ENCODE measurements at regions not wholly inside any gene's neighbourhood (a gene's known extent, or its start where the extent isn't known, plus 50 kb on each side); places are given as distances from the start of the nearest gene placed in this dataset.
"Not testable (repeated sequence)": the region's sequence is repeated elsewhere in the genome, so short reads cannot be mapped to it uniquely, and the experiment has no call there.

DNA sequence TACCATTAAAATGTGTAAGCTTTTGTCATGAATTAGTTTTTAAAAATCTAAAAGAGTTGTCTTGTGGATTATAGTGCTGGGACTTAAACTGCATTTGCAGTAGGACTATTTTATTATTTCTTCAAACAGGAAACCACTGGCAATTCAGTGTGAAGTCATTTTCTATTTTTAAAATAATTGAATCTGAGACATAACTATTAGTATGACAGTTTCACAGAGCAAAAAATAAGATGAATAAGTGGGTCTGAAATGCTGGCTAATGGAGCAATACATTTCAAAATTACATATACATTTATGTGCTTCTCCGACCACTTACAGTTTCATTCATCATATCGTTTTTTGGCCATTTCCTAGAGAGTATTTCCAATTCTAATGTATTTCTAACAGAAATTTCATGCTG lies 75.3 kb upstream of the RAPGEF2 start:
- Histone ChIP-seq H3K9ac (ENCODE audit: low read depth in 1 of 3, low read length in 3 of 3) (peak overlapping the region in 1 of 3 donors; percentile 17), H3K4me3 (ENCODE audit: low read length in 3 of 3) (no peak overlapping the region), H3K36me3 (ENCODE audit: control insufficient read depth in 3 of 3, insufficient read depth in 3 of 3, low read length in 3 of 3) (no peaks in the 10 kb centered on the region), H3K4me1 (ENCODE audit: control insufficient read depth in 3 of 3, insufficient read depth in 3 of 3, low read length in 3 of 3) (no peaks in the 10 kb centered on the region), H3K27me3 (ENCODE audit: control insufficient read depth in 3 of 3, insufficient read depth in 3 of 3, low read length in 3 of 3) (no peaks in the 10 kb centered on the region), H3K9me3 (ENCODE audit: control insufficient read depth in 3 of 3, low read length in 3 of 3) (no peaks in the 10 kb centered on the region), H3K27ac (ENCODE audit: low read depth, low read length) (no peak overlapping the region)

DNA sequence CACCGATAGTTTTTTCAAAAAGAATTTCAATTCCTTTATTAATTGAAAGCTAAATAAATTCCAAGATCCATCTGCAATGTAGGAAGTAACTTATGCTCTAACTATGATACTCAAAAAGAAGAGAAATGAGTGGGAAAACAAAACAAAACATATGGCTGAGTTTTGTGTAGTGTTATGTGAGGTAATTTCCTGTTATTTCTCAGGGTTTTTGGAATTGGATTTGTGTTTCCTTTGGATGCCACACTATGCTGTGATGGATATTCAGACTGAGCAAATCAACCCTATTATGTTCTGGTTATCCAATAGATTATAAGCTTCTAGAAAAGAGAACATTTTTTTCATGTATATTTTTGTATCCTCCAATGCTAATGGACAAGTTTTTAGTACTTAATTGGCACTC lies 73.4 kb upstream of the RAPGEF2 start:
- no peak overlapping the region for H3K4me3 ChIP-seq (ENCODE audit: low read length in 3 of 3)
- no peaks in the 10 kb centered on the region for H3K9me3 ChIP-seq (ENCODE audit: control insufficient read depth in 3 of 3, low read length in 3 of 3)
- no peak overlapping the region for H3K27ac ChIP-seq (ENCODE audit: low read depth, low read length)
- no peaks in the 10 kb centered on the region for H3K4me1 ChIP-seq (ENCODE audit: control insufficient read depth in 3 of 3, insufficient read depth in 3 of 3, low read length in 3 of 3)
- H3K27me3 ChIP-seq (ENCODE audit: control insufficient read depth in 3 of 3, insufficient read depth in 3 of 3, low read length in 3 of 3), result no peaks in the 10 kb centered on the region
- H3K36me3 ChIP-seq (ENCODE audit: control insufficient read depth in 3 of 3, insufficient read depth in 3 of 3, low read length in 3 of 3), result no peaks in the 10 kb centered on the region
- no peak overlapping the region for H3K9ac ChIP-seq (ENCODE audit: low read depth in 1 of 3, low read length in 3 of 3)

DNA sequence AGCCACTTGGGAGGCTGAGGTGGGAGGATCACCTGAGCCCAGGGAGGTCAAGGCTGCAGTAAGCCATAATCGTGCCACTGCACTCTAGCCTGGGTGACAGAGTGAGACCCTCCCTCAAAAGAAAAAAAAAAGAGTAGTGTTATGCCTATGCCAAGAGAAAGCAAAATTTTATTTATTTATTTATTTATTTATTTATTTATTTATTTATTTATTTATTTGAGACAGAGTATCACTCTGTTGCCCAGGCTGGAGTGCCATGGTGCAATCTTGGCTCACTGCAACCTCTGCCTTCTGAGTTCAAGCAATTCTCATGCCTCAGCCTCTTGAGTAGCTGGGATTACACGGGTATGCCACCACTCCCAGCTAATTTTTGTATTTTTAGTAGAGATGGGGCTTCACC lies 72.6 kb upstream of the RAPGEF2 start:
- not testable (repeated sequence) for H3K27ac ChIP-seq (ENCODE audit: low read depth, low read length); H3K9me3 ChIP-seq (ENCODE audit: control insufficient read depth in 3 of 3, low read length in 3 of 3); H3K36me3 ChIP-seq (ENCODE audit: control insufficient read depth in 3 of 3, insufficient read depth in 3 of 3, low read length in 3 of 3); H3K9ac ChIP-seq (ENCODE audit: low read depth in 1 of 3, low read length in 3 of 3); H3K27me3 ChIP-seq (ENCODE audit: control insufficient read depth in 3 of 3, insufficient read depth in 3 of 3, low read length in 3 of 3); H3K4me1 ChIP-seq (ENCODE audit: control insufficient read depth in 3 of 3, insufficient read depth in 3 of 3, low read length in 3 of 3); H3K4me3 ChIP-seq (ENCODE audit: low read length in 3 of 3)

DNA sequence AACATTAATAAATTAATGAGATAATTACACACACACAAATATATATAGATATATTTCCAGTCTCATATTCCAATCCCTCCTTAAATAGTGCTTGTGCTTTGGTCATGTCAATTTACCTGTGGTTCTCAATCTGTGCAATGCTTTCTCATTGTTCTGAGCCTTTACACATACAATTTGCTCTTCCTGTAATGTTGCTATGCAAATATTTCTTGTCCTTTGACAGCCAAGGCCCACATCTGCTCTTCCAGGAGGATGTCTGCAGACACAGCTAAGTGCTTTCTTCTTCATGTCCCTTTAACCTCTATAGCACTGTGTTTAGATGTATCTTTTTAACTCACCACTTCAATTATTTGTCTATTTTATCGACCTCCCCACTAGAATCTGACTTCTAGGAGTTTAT lies 67.3 kb upstream of the RAPGEF2 start:
- no peaks in the 10 kb centered on the region for H3K9me3 ChIP-seq (ENCODE audit: control insufficient read depth in 3 of 3, low read length in 3 of 3)
- no peak overlapping the region for H3K9ac ChIP-seq (ENCODE audit: low read depth in 1 of 3, low read length in 3 of 3)
- no peaks in the 10 kb centered on the region for H3K27me3 ChIP-seq (ENCODE audit: control insufficient read depth in 3 of 3, insufficient read depth in 3 of 3, low read length in 3 of 3)
- H3K27ac ChIP-seq (ENCODE audit: low read depth, low read length), result no peak overlapping the region
- no peaks in the 10 kb centered on the region for H3K36me3 ChIP-seq (ENCODE audit: control insufficient read depth in 3 of 3, insufficient read depth in 3 of 3, low read length in 3 of 3)
- H3K4me3 ChIP-seq (ENCODE audit: low read length in 3 of 3), result no peak overlapping the region
- H3K4me1 ChIP-seq (ENCODE audit: control insufficient read depth in 3 of 3, insufficient read depth in 3 of 3, low read length in 3 of 3), result no peaks in the 10 kb centered on the region

DNA sequence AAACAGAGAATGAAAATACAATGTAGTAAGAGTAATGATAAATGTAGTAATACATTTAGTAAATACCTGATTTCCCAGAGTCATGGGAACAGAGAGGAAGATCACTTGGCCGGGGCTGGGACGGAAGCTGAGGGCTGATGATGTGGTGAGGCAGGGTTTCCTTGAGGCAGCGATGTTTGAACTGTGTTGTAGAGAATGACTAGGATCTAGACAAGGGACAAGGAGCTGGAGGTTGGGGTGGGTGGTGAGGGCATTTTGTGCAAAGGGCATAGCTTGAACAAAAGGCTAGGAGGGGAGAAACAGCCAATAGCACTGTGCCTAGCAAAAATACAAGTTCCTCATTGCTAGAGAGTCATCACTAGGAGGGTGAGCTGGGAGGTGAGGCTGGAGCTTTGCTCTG lies 64.3 kb upstream of the RAPGEF2 start:
- no peak overlapping the region for H3K27ac ChIP-seq (ENCODE audit: low read depth, low read length)
- H3K27me3 ChIP-seq (ENCODE audit: control insufficient read depth in 3 of 3, insufficient read depth in 3 of 3, low read length in 3 of 3), result no peaks in the 10 kb centered on the region
- no peaks in the 10 kb centered on the region for H3K36me3 ChIP-seq (ENCODE audit: control insufficient read depth in 3 of 3, insufficient read depth in 3 of 3, low read length in 3 of 3)
- H3K9ac ChIP-seq (ENCODE audit: low read depth in 1 of 3, low read length in 3 of 3), result no peak overlapping the region
- no peaks in the 10 kb centered on the region for H3K4me1 ChIP-seq (ENCODE audit: control insufficient read depth in 3 of 3, insufficient read depth in 3 of 3, low read length in 3 of 3)
- H3K9me3 ChIP-seq (ENCODE audit: control insufficient read depth in 3 of 3, low read length in 3 of 3), result no peaks in the 10 kb centered on the region
- no peak overlapping the region for H3K4me3 ChIP-seq (ENCODE audit: low read length in 3 of 3)

DNA sequence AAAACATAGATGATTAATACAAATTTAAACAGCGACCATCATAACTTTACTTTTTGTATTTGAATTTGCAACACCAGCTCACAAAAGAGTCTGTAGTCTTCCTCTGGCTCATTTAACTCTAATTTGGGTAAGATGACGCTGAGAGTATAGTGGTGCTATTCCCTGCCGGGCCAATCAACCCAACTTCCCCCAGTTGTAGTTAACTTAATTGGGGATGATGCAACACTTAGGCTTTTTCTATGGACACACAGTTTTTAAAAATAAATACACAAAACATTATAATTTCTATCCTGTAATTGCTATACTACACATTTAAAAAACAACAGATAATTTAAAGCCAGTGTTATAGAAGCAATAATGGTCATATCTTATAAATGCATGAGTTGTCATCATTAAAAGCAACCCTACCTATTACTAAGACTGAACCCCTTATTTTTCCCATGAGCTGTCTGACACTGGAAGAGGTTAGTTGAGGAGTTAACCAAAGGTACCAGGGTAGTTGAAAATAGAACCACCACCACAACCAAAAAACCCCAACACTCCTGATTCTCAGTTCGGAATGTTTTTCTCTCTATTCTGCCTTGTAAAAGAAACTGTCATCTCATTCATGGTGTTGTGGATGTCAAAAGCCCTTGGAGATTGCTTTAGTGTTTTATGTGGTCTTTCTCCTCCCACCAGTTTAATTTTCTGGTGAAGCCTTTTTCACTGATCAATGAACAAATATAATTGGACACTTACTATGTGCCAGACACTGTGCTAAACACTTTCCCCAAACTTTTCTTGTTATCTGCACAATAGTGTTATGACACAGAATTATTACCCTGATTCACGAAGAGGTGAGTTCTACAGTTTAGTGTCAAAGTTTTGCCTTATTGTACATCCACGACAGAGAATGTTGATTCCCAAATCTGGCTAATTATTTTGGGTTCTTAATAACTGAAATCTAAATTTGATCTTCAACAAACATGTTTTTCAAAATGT lies 61.5 kb upstream of the RAPGEF2 start:
- no peak overlapping the region for H3K9ac ChIP-seq (ENCODE audit: low read depth in 1 of 3, low read length in 3 of 3)
- H3K4me3 ChIP-seq (ENCODE audit: low read length in 3 of 3), result no peak overlapping the region
- H3K27me3 ChIP-seq (ENCODE audit: control insufficient read depth in 3 of 3, insufficient read depth in 3 of 3, low read length in 3 of 3), result no peaks in the 10 kb centered on the region
- no peaks in the 10 kb centered on the region for H3K4me1 ChIP-seq (ENCODE audit: control insufficient read depth in 3 of 3, insufficient read depth in 3 of 3, low read length in 3 of 3)
- H3K9me3 ChIP-seq (ENCODE audit: control insufficient read depth in 3 of 3, low read length in 3 of 3), result no peaks in the 10 kb centered on the region
- no peak overlapping the region for H3K27ac ChIP-seq (ENCODE audit: low read depth, low read length)
- no peaks in the 10 kb centered on the region for H3K36me3 ChIP-seq (ENCODE audit: control insufficient read depth in 3 of 3, insufficient read depth in 3 of 3, low read length in 3 of 3)

DNA sequence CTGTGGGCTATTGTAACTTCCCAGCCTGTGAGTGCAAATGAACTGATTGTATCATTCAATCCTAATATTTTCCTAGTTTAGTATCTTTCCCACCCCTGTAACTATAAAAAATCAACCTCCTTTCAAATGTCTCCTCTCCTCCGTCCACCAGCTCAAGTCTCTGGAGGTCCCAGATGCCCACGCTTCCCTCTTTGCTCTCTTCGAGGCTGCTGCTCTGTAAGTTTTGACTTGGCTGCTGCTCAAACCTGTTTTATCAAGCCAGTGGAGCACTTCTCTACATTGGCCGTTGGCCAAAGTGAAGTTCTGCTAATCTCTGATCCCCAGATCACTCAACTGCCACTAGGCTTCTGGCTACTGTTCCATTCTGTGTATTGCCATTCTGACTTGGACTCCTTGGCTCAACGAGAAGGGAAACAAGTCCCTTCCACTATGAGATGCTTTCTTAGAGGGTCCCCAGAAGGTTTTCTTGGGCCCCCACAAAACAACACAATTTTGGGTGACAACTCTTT lies 60.7 kb upstream of the RAPGEF2 start:
- Histone ChIP-seq H3K27me3 (ENCODE audit: control insufficient read depth in 3 of 3, insufficient read depth in 3 of 3, low read length in 3 of 3) (no peaks in the 10 kb centered on the region), H3K4me1 (ENCODE audit: control insufficient read depth in 3 of 3, insufficient read depth in 3 of 3, low read length in 3 of 3) (no peaks in the 10 kb centered on the region), H3K9me3 (ENCODE audit: control insufficient read depth in 3 of 3, low read length in 3 of 3) (no peaks in the 10 kb centered on the region), H3K27ac (ENCODE audit: low read depth, low read length) (no peak overlapping the region), H3K4me3 (ENCODE audit: low read length in 3 of 3) (no peak overlapping the region), H3K9ac (ENCODE audit: low read depth in 1 of 3, low read length in 3 of 3) (no peak overlapping the region), H3K36me3 (ENCODE audit: control insufficient read depth in 3 of 3, insufficient read depth in 3 of 3, low read length in 3 of 3) (no peaks in the 10 kb centered on the region)

DNA sequence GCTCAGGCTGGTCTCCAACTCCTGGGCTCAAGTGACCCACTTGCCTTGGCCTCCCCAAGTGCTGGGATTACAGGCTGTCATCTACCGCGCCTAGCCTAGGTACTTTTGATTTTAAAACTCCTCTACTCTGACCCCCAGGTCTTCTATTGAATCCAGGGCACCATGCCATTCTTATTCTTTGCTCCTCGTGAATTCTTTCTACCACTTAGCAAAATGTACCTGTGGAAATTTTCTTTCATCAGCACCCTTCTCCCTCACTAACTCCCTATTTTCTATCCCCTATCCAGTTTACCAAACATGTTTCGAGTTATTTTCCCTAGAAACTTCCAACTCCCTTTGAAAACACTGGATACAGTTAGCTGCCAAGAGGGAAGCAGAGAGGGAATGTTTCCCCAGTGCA lies 60.0 kb upstream of the RAPGEF2 start:
- Histone ChIP-seq H3K9ac (ENCODE audit: low read depth in 1 of 3, low read length in 3 of 3) (no peak overlapping the region), H3K27ac (ENCODE audit: low read depth, low read length) (no peak overlapping the region), H3K27me3 (ENCODE audit: control insufficient read depth in 3 of 3, insufficient read depth in 3 of 3, low read length in 3 of 3) (no peaks in the 10 kb centered on the region), H3K9me3 (ENCODE audit: control insufficient read depth in 3 of 3, low read length in 3 of 3) (no peaks in the 10 kb centered on the region), H3K4me1 (ENCODE audit: control insufficient read depth in 3 of 3, insufficient read depth in 3 of 3, low read length in 3 of 3) (peaks cover 0 to under 1% (median 0%) of the 10 kb centered on the region in 3 donors), H3K36me3 (ENCODE audit: control insufficient read depth in 3 of 3, insufficient read depth in 3 of 3, low read length in 3 of 3) (no peaks in the 10 kb centered on the region), H3K4me3 (ENCODE audit: low read length in 3 of 3) (no peak overlapping the region)

DNA sequence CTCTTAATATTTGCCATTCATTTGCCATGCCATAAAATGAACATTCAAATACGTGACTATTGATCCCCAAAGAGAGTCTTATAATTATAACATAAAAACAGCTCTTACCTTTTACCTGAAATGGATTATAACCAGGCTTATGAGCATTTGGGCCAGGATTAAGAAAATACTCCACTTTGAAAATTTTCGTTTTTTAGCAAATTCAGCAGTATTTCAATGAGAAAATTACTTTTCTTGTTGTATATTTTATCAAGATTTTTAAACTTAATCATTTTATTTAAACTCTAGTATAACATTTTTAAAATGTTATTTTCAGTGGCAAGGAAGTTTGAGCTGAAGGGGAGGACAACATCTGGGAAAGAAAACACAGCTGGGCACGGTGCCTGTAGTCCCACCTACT lies 59.0 kb upstream of the RAPGEF2 start:
- no peak overlapping the region for H3K9ac ChIP-seq (ENCODE audit: low read depth in 1 of 3, low read length in 3 of 3)
- peaks cover 0 to 5% (median 3%) of the 10 kb centered on the region in 3 donors for H3K4me1 ChIP-seq (ENCODE audit: control insufficient read depth in 3 of 3, insufficient read depth in 3 of 3, low read length in 3 of 3)
- no peaks in the 10 kb centered on the region for H3K27me3 ChIP-seq (ENCODE audit: control insufficient read depth in 3 of 3, insufficient read depth in 3 of 3, low read length in 3 of 3)
- H3K36me3 ChIP-seq (ENCODE audit: control insufficient read depth in 3 of 3, insufficient read depth in 3 of 3, low read length in 3 of 3), result no peaks in the 10 kb centered on the region
- H3K9me3 ChIP-seq (ENCODE audit: control insufficient read depth in 3 of 3, low read length in 3 of 3), result no peaks in the 10 kb centered on the region
- H3K27ac ChIP-seq (ENCODE audit: low read depth, low read length), result no peak overlapping the region
- no peak overlapping the region for H3K4me3 ChIP-seq (ENCODE audit: low read length in 3 of 3)

DNA sequence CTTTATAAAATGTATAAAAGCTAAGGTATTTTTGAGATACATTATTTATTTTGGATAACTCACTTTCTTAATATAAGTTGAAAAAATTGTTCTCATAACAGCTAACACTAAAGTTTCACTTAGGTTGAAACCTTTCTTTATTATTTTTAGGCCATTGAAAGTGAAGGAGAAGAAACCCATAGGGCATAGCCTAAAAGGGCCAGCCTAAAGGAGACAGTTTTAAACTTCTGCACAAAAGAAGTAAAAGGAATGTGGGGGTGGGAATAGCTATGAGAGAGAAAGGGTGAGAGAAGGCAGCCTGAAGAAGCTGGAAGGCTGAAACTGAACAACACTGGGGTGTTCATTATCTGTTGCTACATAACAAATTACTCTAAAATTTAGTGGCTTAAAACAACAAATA lies 57.6 kb upstream of the RAPGEF2 start:
- no peak overlapping the region for H3K4me3 ChIP-seq (ENCODE audit: low read length in 3 of 3)
- peaks cover 0 to 5% (median 3%) of the 10 kb centered on the region in 3 donors for H3K4me1 ChIP-seq (ENCODE audit: control insufficient read depth in 3 of 3, insufficient read depth in 3 of 3, low read length in 3 of 3)
- H3K27ac ChIP-seq (ENCODE audit: low read depth, low read length), result no peak overlapping the region
- no peaks in the 10 kb centered on the region for H3K27me3 ChIP-seq (ENCODE audit: control insufficient read depth in 3 of 3, insufficient read depth in 3 of 3, low read length in 3 of 3)
- no peak overlapping the region for H3K9ac ChIP-seq (ENCODE audit: low read depth in 1 of 3, low read length in 3 of 3)
- H3K9me3 ChIP-seq (ENCODE audit: control insufficient read depth in 3 of 3, low read length in 3 of 3), result no peaks in the 10 kb centered on the region
- H3K36me3 ChIP-seq (ENCODE audit: control insufficient read depth in 3 of 3, insufficient read depth in 3 of 3, low read length in 3 of 3), result no peaks in the 10 kb centered on the region
